Cardiac fibroblast (primary cell): ENCODE measurements at regions not wholly inside any gene's neighbourhood (a gene's known extent, or its start where the extent isn't known, plus 50 kb on each side); places are given as distances from the start of the nearest gene placed in this dataset.

Experiments
- DNase-seq, 2 donors: peaks; one replicate each; pipeline versions ENCODE4 v3.0.0 to v3.0.0-alpha.2; 2010; ENCODE audit warnings: low read depth in 2 of 2
- H3K4me3 ChIP-seq, 2 donors: replicated peaks in 1 of 2; 1 replicate in 1 of 2; 2 replicates in 1 of 2; pipeline ENCODE4 v1.5.1; 2011; ENCODE audit warnings: low read depth in 2 of 2, low read length in 2 of 2, mild to moderate bottlenecking in 2 of 2, moderate library complexity in 1 of 2
- CTCF ChIP-seq: IDR thresholded peaks from one replicate; pipeline ENCODE4 v1.5.1; 2011; ENCODE audit warnings: low read depth, mild to moderate bottlenecking, low read length, inconsistent platforms

- no peak for TF ChIP-seq CTCF
- no peak overlapping the region for H3K4me3 ChIP-seq
Observed at GRCh38 chr15:53297828-53298227, 461.6 kb downstream of the WDR72 start.

GRCh38 chr15:53296603-53297002 lies 462.9 kb downstream of the WDR72 start:
- no peak overlapping the region for H3K4me3 ChIP-seq
- no peak for TF ChIP-seq CTCF
- DNase-seq = no peak

More at GRCh38 chr15:53297828-53298227, 461.6 kb downstream of the WDR72 start:
- DNase-seq = no peak

GRCh38 chr15:53295574-53295973 lies 463.9 kb downstream of the WDR72 start:
- no peak overlapping the region for H3K4me3 ChIP-seq
- no peak for TF ChIP-seq CTCF
- no peak for DNase-seq

GRCh38 chr15:53288542-53288941 lies 470.9 kb downstream of the WDR72 start:
- DNase-seq = no peak
- no peak for TF ChIP-seq CTCF

GRCh38 chr15:53274630-53275029 lies 484.5 kb upstream of the ONECUT1 start:
- DNase-seq = no peak
- TF ChIP-seq CTCF = no peak
- H3K4me3 ChIP-seq = no peak overlapping the region

More at GRCh38 chr15:53288542-53288941, 470.9 kb downstream of the WDR72 start:
- no peak overlapping the region for H3K4me3 ChIP-seq

- TF ChIP-seq CTCF = no peak
- H3K4me3 ChIP-seq = no peak overlapping the region
- no peak for DNase-seq
Observed at GRCh38 chr15:53272116-53272515, 482.0 kb upstream of the ONECUT1 start.

GRCh38 chr15:53266176-53266575 lies 476.0 kb upstream of the ONECUT1 start:
- no peak for TF ChIP-seq CTCF
- no peak for DNase-seq
- H3K4me3 ChIP-seq = no peak overlapping the region
